SK-N-MC (cell line): ENCODE measurements at regions not wholly inside any gene's neighbourhood (a gene's known extent, or its start where the extent isn't known, plus 50 kb on each side); places are given as distances from the start of the nearest gene placed in this dataset.

Experiments
- EZH2 ChIP-seq: fragments of 200-600 bp; sonication (generic); IDR thresholded peaks from one replicate; pipeline ENCODE4 v1.6.1; 2017; ENCODE audit warnings: antibody characterized with exemption
- FOXP2 ChIP-seq: optimal IDR thresholded peaks from 2 replicates; pipeline ENCODE3; 2011; ENCODE audit warnings: mild to moderate bottlenecking, moderate library complexity; ENCODE audit not compliant: insufficient read depth; ENCODE audit errors: extremely low read length, control extremely low read depth
- POLR2AphosphoS5 ChIP-seq: IDR thresholded peaks from 2 replicates; pipeline ENCODE4 v1.6.1; 2012; ENCODE audit warnings: mild to moderate bottlenecking, low read depth, low read length, borderline replicate concordance

- TF ChIP-seq POLR2AphosphoS5 (no peak), EZH2 (no peak), FOXP2 (no peak)
Measured at GRCh38 chr10:56991591-56992069, 630.6 kb upstream of the ZWINT start.
